ENCODE measurements at regions not wholly inside any gene's neighbourhood (a gene's known extent, or its start where the extent isn't known, plus 50 kb on each side); places are given as distances from the start of the nearest gene placed in this dataset.

DNA sequence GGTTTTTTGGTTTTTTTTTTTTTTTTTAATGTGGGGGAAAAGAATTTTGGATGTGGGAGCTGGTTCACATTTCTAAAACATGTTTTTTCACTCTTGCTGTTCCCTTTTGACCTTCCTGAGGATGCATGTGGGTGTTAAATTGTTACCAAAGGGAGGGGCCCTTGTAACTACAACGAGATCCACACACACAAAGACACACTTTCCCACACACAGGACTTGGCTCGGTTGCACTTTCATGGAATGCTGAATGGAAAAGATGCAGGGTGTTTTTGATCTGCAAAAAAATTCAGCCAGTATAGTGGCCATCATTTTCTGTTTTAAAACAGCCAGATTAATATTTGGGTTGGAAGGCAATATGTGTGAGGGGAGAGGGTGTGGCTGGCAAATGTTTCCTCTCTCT, 576.9 kb downstream of the EBF1 start:
- no peak for TF ChIP-seq EZH2 (IDR thresholded peaks at IDR 0.05; ENCODE audit: low read length)
- TF ChIP-seq, protein P1, sequence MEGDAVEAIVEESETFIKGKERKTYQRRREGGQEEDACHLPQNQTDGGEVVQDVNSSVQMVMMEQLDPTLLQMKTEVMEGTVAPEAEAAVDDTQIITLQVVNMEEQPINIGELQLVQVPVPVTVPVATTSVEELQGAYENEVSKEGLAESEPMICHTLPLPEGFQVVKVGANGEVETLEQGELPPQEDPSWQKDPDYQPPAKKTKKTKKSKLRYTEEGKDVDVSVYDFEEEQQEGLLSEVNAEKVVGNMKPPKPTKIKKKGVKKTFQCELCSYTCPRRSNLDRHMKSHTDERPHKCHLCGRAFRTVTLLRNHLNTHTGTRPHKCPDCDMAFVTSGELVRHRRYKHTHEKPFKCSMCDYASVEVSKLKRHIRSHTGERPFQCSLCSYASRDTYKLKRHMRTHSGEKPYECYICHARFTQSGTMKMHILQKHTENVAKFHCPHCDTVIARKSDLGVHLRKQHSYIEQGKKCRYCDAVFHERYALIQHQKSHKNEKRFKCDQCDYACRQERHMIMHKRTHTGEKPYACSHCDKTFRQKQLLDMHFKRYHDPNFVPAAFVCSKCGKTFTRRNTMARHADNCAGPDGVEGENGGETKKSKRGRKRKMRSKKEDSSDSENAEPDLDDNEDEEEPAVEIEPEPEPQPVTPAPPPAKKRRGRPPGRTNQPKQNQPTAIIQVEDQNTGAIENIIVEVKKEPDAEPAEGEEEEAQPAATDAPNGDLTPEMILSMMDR (optimal IDR thresholded peaks at IDR 0.05 in 1 of 3, IDR thresholded peaks at IDR 0.05 in 1 of 3, conservative IDR thresholded peaks at IDR 0.05 in 1 of 3; ENCODE audit: extremely low read depth in 1 of 3, insufficient read depth in 2 of 3, low read length in 3 of 3) = no peak

Measured in keratinocyte (primary cell).